ENCODE measurements at regions not wholly inside any gene's neighbourhood (a gene's known extent, or its start where the extent isn't known, plus 50 kb on each side); places are given as distances from the start of the nearest gene placed in this dataset.

DNA sequence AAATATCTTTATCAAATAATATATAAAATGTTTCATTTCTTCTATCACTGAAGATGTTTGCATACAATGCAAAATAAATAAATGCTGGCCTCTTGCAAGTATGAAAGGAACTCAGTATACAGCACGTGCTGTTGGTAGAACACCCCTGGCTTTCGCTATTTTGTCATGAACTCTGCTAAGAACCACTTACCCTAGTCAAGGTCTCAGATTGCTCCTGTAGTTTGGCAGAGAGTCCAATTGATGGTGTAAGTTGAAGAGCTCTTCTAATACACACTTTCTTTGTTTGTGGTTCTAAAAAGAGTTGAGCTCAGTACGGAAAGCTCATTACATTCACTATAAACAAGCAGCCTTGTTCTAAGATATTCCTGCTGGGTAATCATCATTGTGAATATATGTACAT is 1258.9 kb downstream of the EFNB2 start:
- H3K9me2 ChIP-seq (ENCODE audit: insufficient read depth) = 0 out of 2 replicates have a peak, but pooled peaks cover 10% of the 10 kb centered on the region
- Mint-ChIP-seq H3K9me3 (no peaks in the 10 kb centered on the region; the same call in 2 of the 3 replicates), H3K27me3 (ENCODE audit: insufficient read depth, low read depth, poor library complexity) (peaks cover 6% of the 10 kb centered on the region), H3K27ac (no peak overlapping the region), H3K4me1 (peaks cover 29% of the 10 kb centered on the region), H3K36me3 (ENCODE audit: low read depth) (no peaks in the 10 kb centered on the region; the same call in 2 of the 3 replicates), H3K4me3 (no peak overlapping the region)
- H2AFZ ChIP-seq = no peak overlapping the region
- TF ChIP-seq ZNF462 (CRISPR knock-in tag; IDR thresholded peaks at IDR 0.05) = no peak
- no peak for TF ChIP-seq EZH2 (IDR thresholded peaks at IDR 0.05; ENCODE audit: low read depth, unreplicated experiment)
- no peak for TF ChIP-seq ZNF331 (CRISPR knock-in tag; IDR thresholded peaks at IDR 0.05; ENCODE audit: low read depth)
- no peak for TF ChIP-seq ETS1 (IDR thresholded peaks at IDR 0.05)
- no peak for TF ChIP-seq ZNF114 (CRISPR knock-in tag; IDR thresholded peaks at IDR 0.05)
- no peak for TF ChIP-seq STAT1 (IDR thresholded peaks at IDR 0.05; ENCODE audit: unreplicated experiment)
- TF ChIP-seq CREB1 (CRISPR knock-in tag; IDR thresholded peaks at IDR 0.05; ENCODE audit: low read depth) = no peak
- no peak for TF ChIP-seq POLR2AphosphoS5 (IDR thresholded peaks at IDR 0.05; ENCODE audit: low read depth)
- TF ChIP-seq EZH2phosphoT487 (IDR thresholded peaks at IDR 0.05; ENCODE audit: unreplicated experiment) = no peak
- H3K27ac ChIP-seq (ENCODE audit: low read depth) = no peak overlapping the region
- DNase-seq (ENCODE audit: low spot score) (no peak), ATAC-seq (no peak)
- no peaks in the 10 kb centered on the region for H3F3A ChIP-seq (replicated peaks; ENCODE audit: low read depth)
- H3K79me2 ChIP-seq (replicated peaks; ENCODE audit: insufficient read depth) = no peaks in the 10 kb centered on the region
- peaks cover 34% of the 10 kb centered on the region for H3K4me1 ChIP-seq (ENCODE audit: insufficient read depth)
- no peak overlapping the region for H3K4me2 ChIP-seq
- H3K4me3 ChIP-seq = no peak overlapping the region
- H3K36me3 ChIP-seq (ENCODE audit: insufficient read depth) = no peaks in the 10 kb centered on the region
- no peaks in the 10 kb centered on the region for H4K20me1 ChIP-seq (replicated peaks; ENCODE audit: insufficient read depth)
- H3K27me3 ChIP-seq (ENCODE audit: insufficient read depth) = no peaks in the 10 kb centered on the region

Data from GM23338 (cell line).